Neuron (in vitro differentiated cells): ENCODE measurements at regions not wholly inside any gene's neighbourhood (a gene's known extent, or its start where the extent isn't known, plus 50 kb on each side); places are given as distances from the start of the nearest gene placed in this dataset.

Experiments
- H2AFZ ChIP-seq: one replicate; pipeline ENCODE4 v1.6.1; 2013; ENCODE audit warnings: low read depth, mild to moderate bottlenecking, inconsistent platforms, low read length, moderate library complexity
- H3K27me3 ChIP-seq: one replicate; pipeline ENCODE4 v1.6.1; 2013; ENCODE audit warnings: low read length; ENCODE audit not compliant: insufficient read depth
- H3K36me3 ChIP-seq: one replicate; pipeline ENCODE4 v1.6.1; 2013; ENCODE audit warnings: low read length; ENCODE audit not compliant: insufficient read depth
- H3K4me1 ChIP-seq: one replicate; pipeline ENCODE4 v1.6.1; 2013; ENCODE audit warnings: low read length; ENCODE audit not compliant: insufficient read depth
- H3K4me3 ChIP-seq: 2 replicates; pipeline ENCODE4 v1.5.1; 2013; ENCODE audit warnings: mild to moderate bottlenecking, low read length, moderate library complexity
- H3K9me3 ChIP-seq: one replicate; pipeline ENCODE4 v1.6.1; 2013; ENCODE audit warnings: low read length

DNA sequence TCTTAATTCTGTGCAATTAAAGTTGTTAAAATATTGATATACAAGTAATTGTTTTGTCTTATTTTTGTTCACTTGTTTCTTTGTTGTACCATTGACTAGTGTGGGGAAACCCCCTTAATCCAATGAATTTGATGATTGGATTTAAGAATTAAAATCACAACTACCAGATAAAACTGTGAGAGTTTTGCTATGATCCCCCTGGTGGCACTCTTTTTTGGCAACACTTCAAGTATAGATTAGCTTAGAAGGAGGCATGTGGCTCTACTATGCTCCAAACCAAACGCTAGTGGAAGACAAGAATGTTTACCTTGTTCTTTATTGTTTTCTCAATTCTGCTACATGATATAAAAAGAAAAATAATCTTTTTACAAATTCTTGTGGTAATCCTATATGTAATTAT is 477.8 kb upstream of the ETAA1 start:
- no peaks in the 10 kb centered on the region for H3K36me3 ChIP-seq
- H3K4me3 ChIP-seq, result no peak overlapping the region
- no peak overlapping the region for H2AFZ ChIP-seq
- no peaks in the 10 kb centered on the region for H3K9me3 ChIP-seq
- no peaks in the 10 kb centered on the region for H3K4me1 ChIP-seq
- H3K27me3 ChIP-seq, result no peaks in the 10 kb centered on the region

DNA sequence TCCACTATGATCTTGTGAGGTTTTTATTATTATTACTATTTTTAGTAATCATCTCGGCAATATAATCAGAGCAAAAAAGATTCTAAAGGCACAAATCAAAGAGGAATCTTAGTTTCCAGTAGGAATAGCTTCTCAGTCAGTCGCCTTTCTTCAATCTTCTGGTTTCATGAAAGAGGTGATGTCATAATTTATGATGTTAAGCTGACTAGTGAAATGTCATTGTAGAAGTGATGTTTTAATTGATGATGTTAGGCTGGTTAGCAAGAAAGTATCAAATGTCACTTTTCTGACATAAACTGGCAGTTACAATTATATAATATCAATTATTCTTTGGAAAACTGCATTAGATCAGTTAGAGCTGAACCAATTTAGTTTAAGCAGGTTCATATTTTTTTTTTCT is 476.7 kb upstream of the ETAA1 start:
- Histone ChIP-seq H3K4me1 (no peaks in the 10 kb centered on the region), H3K27me3 (no peaks in the 10 kb centered on the region), H3K36me3 (no peaks in the 10 kb centered on the region), H3K4me3 (no peak overlapping the region), H2AFZ (no peak overlapping the region), H3K9me3 (no peaks in the 10 kb centered on the region)

DNA sequence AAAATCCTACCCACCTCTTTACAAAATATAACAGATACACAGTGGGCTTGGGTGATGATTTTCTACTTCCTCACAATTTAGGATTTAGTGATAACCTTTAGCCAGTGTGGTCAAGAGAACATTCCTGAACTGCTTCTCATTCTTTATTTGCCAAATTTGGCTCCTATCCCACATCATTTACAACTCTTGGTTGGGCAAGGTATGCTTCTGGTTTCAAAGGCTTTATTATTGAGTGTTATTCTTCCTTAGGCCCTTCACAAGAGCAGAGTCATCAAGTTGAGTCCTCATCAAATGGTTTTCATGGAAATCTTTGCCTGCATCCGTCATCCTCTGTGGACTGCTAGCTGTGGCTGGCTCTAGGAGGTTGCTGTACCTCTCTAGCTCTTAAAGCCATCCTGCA is 472.0 kb upstream of the ETAA1 start:
- H3K27me3 ChIP-seq, result no peaks in the 10 kb centered on the region

DNA sequence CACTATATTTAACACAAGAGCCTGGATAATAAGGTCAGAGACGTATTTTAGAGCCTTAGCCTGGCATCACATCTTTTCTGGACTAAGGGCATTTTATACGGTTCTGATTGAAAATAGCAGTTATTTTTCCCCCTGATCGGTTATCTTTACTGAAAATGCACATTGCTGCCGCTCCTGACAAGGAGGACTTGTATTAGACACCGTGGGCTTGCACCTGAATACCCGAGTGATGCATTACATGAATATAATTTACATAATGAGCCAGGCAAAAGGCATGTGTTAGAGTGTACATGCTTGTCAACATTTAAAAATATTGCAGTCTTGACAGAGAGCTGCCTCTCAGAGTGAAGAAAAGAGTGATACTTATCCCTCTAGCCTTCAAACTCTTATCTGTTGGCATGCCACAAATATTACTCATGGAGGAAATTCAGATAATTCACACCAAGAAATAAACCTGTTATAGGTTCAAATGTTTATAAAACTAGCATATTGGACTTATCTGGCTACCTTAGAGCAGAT is 470.5 kb upstream of the ETAA1 start:
- H2AFZ ChIP-seq, result no peak overlapping the region
- no peaks in the 10 kb centered on the region for H3K9me3 ChIP-seq
- H3K4me3 ChIP-seq, result no peak overlapping the region
- no peaks in the 10 kb centered on the region for H3K36me3 ChIP-seq
- H3K4me1 ChIP-seq, result peaks cover 4% of the 10 kb centered on the region
- no peaks in the 10 kb centered on the region for H3K27me3 ChIP-seq

More for the DNA sequence above, 472.0 kb upstream of the ETAA1 start:
- H3K4me3 ChIP-seq, result no peak overlapping the region
- no peaks in the 10 kb centered on the region for H3K36me3 ChIP-seq
- no peaks in the 10 kb centered on the region for H3K9me3 ChIP-seq
- H2AFZ ChIP-seq, result no peak overlapping the region
- no peaks in the 10 kb centered on the region for H3K4me1 ChIP-seq

DNA sequence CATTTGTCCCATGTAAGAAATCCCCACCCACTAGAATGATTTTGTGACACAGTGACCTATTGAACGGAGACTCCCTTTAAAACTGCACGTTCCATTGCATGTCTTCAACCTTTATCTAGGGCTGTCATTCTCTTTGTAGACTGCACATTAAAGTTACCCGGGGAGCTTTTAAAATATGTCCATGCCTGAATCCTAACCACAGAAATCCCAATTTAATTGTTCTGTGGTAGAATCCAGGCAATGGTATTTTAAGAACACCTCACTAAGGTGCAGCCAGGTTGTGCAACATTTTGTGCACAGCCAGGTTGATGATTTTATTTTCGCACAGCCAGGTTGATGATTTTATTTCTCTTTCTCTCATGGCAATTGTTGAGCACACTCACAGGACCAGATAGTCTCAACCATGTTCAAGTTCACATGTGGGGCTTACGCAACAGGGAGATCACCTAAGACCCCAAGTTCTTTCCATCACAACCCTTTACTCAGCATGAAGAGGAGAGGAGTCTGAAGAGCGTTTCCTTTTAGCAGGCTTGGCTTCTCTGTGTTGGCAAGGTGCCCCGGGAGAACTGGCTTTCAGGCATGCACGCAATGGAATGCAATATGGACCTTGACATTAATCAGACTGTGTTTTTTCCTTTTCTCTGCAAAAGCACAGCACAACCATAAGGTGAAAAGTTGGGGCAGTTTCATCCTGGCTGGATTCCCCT is 467.3 kb upstream of the ETAA1 start:
- Histone ChIP-seq H3K4me1 (peaks cover 4% of the 10 kb centered on the region), H3K27me3 (no peaks in the 10 kb centered on the region), H3K9me3 (no peaks in the 10 kb centered on the region), H3K36me3 (no peaks in the 10 kb centered on the region), H3K4me3 (no peak overlapping the region), H2AFZ (no peak overlapping the region)

DNA sequence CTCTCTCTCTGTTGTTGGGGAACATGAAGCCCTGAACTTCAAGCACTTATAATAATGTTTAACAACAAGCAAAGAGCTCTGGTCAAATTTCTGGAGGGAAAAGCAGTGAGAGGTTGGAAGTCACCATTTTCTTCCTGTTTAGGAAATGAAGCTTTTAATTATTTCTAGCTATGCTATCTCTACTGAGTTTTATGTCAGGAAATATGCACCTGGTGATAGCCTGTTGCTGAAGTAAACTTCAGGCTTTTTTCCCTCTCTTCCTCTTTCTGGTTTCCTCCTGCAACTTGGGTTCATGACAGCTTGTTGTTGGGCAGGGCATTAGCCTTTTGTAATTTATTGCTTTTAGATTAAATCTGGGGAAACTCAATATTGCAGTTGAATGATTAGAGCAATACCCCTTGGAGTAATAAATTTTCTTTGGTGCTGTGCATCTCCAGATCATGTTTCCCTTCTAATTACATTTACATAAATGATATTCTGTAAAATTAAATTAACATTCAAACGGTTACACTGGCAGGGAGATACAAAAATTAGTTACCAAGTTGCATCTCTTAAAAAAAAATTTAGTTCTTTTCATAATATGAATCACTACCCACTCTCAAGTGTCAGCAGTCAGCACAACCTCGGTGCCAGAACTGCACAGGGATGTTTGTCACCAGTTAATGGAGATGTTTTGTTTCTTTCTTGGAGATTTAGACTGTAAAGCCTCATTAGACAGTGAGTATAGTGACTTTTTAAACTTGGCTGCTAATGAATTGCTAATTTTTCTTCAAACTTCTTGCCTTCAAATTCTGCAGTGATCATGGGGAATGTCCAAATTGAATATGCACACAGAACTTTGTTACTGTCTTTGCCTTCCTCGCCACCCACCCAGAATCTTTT is 466.6 kb upstream of the ETAA1 start:
- Histone ChIP-seq H3K4me1 (peaks cover 4% of the 10 kb centered on the region), H3K36me3 (no peaks in the 10 kb centered on the region), H3K9me3 (no peaks in the 10 kb centered on the region), H3K27me3 (no peaks in the 10 kb centered on the region), H3K4me3 (no peak overlapping the region), H2AFZ (no peak overlapping the region)

DNA sequence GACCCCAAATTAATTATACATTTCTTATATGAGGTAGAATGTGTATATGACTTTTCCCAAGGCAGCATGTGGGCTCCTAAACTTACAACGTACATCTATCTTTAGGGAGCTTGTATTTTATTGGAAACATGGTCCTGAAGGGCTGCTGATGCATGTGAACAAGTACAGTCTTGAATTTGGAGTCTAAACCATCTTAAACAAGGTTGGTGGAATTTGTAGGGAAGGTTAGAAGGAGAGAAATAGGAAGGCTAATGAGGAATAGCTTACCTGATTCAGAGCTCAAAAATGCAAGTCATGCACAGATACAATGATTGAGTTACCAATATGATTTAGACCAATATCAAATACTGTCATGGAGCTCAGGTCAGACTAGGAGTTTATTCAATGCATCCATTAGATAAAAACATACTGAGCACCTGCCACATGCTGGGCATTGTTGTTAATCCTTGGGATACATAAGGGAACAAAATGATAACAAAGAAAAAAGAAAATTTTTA is 458.6 kb upstream of the ETAA1 start:
- Histone ChIP-seq H3K4me3 (no peak overlapping the region), H3K4me1 (no peaks in the 10 kb centered on the region), H3K36me3 (no peaks in the 10 kb centered on the region), H3K27me3 (no peaks in the 10 kb centered on the region), H3K9me3 (no peaks in the 10 kb centered on the region), H2AFZ (no peak overlapping the region)

DNA sequence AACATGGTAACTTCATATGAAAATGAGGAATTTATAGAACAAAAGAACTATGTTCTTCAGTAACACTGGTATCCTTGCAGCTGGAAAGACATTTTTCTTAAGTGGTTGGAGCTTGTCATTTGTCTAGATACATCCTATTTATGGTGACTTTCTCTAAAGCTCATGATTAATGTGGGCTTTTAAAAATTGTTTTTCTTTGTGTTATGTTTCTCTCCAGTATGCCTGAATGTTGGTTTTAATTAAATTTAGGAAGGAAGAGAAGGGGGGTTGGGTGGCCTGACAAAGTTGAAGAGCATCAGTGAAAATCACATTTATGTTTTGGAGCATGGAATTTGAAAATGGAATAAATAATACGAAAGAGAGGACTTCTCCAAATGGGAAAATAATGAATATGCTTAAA is 457.1 kb upstream of the ETAA1 start:
- Histone ChIP-seq H3K27me3 (no peaks in the 10 kb centered on the region), H3K9me3 (no peaks in the 10 kb centered on the region), H3K4me3 (no peak overlapping the region), H3K4me1 (no peaks in the 10 kb centered on the region), H2AFZ (no peak overlapping the region), H3K36me3 (no peaks in the 10 kb centered on the region)

DNA sequence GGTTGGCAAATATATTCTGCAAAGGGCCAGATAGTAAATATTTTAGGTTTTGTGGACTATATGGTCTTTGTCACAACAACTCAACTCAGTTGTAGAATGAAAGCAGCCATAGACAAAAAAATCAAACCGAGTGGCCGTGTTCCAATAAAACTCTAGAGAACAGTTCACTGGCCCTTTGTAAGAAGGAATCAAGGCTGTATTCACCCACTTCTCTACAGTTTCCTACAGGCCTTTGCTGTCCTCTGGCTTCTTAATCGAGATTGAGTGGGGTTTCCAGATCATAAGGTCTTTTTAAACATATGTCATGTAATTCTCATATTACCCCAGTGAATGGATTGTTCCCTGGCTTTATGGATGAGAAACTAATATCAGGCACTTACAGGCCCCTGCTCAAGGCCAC is 448.9 kb upstream of the ETAA1 start:
- Histone ChIP-seq H2AFZ (no peak overlapping the region), H3K4me1 (no peaks in the 10 kb centered on the region), H3K27me3 (no peaks in the 10 kb centered on the region), H3K4me3 (no peak overlapping the region), H3K36me3 (no peaks in the 10 kb centered on the region), H3K9me3 (no peaks in the 10 kb centered on the region)

DNA sequence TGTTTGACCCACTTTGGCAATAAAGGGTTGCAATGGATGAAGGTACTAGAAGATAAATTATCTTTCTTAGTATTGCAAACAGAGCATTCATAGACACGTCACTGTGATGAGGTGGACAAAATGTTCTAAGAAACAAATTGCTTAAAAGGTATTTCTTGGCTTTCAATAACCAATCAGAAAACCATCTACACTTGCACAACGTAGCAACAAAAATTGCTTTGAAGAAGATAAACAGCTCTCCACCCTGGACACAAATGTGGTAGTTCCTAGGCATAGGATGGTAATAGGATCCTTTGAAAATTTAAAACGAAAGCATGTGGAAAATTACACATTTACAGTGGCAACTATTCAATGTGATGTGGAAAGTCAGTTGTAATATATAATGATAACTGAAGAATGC is 439.9 kb upstream of the ETAA1 start:
- H3K4me3 ChIP-seq, result no peak overlapping the region
- H3K36me3 ChIP-seq, result no peaks in the 10 kb centered on the region
- no peak overlapping the region for H2AFZ ChIP-seq
- H3K27me3 ChIP-seq, result no peaks in the 10 kb centered on the region
- no peaks in the 10 kb centered on the region for H3K9me3 ChIP-seq
- H3K4me1 ChIP-seq, result no peaks in the 10 kb centered on the region

DNA sequence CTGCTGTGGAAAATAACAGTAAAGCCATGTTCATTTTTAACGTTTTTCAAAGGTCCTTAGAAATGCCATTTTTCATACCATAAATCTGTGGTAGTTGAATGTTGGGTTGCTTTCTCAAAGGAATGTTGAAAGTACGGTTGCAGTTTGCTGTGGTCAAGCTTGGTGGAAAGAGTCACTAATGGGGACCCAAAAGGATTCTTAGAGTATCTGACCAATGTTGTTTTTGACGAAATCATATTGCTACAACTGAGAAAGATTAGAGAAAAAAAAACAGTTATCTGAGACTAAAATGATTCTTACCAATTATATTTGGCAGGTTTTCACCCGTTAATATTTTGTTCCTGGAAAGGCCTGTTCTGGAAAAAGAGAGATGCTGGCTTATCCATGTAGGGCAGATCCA is 439.5 kb upstream of the ETAA1 start:
- H2AFZ ChIP-seq, result no peak overlapping the region
- no peaks in the 10 kb centered on the region for H3K9me3 ChIP-seq
- no peaks in the 10 kb centered on the region for H3K27me3 ChIP-seq

DNA sequence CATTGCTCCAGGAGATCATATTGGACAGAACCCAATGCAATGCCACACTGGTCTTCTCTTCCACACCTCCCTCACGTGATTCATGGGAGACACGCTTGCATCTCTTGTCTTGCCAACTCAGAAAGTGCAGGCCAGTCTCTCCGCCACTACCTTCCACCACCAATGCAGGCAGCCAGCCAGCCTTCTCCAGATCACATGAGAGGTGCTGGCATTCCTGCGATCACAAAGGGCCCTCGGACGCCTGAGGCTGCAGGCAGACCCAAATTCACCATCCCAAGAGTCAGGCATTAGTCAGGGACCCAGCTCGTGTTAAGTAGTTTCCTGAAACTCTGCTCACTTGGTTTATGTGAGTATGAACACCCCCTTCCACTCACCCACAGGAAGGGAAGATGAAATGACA is 437.0 kb upstream of the ETAA1 start:
- Histone ChIP-seq H3K36me3 (no peaks in the 10 kb centered on the region), H3K4me3 (no peak overlapping the region), H3K4me1 (no peaks in the 10 kb centered on the region), H3K9me3 (no peaks in the 10 kb centered on the region), H2AFZ (no peak overlapping the region), H3K27me3 (no peaks in the 10 kb centered on the region)

More for the DNA sequence above, 439.5 kb upstream of the ETAA1 start:
- Histone ChIP-seq H3K36me3 (no peaks in the 10 kb centered on the region), H3K4me3 (no peak overlapping the region), H3K4me1 (no peaks in the 10 kb centered on the region)

DNA sequence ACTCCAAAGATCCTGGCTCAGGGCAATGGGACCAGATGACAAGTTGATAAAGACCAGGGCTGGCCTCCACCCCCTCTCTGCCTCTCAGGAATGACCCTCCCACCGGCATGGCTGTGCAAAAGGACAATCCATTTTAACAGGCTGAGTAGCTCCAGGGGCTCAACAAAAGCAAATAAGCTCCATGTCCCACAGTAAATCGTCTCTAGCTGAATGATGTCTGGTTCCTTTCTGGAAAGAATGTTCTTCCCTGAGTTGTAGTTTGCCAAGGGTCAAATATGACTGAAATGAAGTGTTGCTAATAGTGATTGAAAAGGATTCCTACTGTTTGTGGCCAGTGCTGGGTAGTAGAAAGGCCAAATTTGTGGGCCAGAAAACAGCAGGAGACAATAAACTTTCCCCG is 434.4 kb upstream of the ETAA1 start:
- Histone ChIP-seq H2AFZ (no peak overlapping the region), H3K4me3 (no peak overlapping the region), H3K27me3 (no peaks in the 10 kb centered on the region), H3K4me1 (no peaks in the 10 kb centered on the region), H3K36me3 (no peaks in the 10 kb centered on the region), H3K9me3 (no peaks in the 10 kb centered on the region)
